Activated CD4-positive, CD25-positive, alpha-beta regulatory T cell treated with anti-CD3 and anti-CD28 coated beads, Interleukin-2, amount 50 U/mL, for 72 hours (primary cell): ENCODE measurements at regions not wholly inside any gene's neighbourhood (a gene's known extent, or its start where the extent isn't known, plus 50 kb on each side); places are given as distances from the start of the nearest gene placed in this dataset.

Source experiments
- DNase-seq: peaks from one replicate; pipeline ENCODE4 v3.0.0; 2021

DNA sequence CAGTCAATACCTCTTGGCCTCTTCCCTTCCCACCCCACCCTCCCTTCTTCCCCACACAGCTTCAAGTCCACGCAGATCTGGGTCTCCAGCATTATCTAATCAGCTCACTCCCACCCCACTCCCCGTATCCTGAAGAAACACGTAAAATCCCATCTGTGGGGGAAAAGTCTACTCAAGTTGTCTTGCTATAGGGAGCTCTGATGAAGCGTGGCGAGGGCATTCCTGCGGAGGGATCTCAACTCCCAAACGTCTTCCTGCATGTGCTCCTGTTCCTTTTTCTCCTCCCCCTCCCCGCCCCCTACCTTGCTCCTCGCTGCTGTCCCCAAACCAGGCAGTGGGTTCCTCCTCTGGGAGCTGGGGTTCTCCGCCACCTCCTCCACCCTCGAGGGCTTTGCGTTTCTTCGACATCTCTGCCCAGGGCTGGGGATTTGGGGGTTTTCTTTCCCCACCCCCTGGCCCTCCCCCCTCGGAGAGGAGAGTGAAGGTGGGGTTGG lies 181.8 kb downstream of the TBXT start:
- DNase-seq, result no peak

- DNase-seq, result no peak
These were observed 182.3 kb downstream of the TBXT start for GRCh38 chr6:165985281-165985805.

DNA sequence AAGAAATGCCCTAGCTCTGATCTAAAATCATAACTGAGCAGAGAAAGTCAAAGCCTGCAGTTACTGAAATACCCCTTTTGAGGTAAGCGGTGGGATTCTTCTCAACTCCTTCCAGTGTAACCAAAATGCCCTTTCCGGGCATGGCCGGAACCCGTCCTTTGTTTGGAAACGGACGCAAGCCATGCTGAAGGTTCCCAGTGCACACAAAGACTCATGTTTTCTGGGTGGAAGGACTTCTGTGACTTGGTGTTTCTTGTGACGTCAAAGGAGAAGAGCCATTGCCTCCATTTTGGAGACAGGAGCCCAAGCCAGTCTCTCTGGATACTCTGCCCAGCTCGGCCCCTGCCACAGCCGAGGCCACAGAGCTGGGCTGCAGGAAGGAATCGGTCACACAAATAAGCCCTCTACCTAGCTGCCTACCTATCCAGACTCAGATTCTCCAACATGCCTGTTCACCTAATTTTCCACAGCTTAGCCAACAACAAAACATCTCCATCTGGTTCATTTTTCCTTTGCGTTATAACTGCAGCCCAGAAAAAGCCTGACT lies 182.8 kb downstream of the TBXT start:
- DNase-seq, result no peak

DNA sequence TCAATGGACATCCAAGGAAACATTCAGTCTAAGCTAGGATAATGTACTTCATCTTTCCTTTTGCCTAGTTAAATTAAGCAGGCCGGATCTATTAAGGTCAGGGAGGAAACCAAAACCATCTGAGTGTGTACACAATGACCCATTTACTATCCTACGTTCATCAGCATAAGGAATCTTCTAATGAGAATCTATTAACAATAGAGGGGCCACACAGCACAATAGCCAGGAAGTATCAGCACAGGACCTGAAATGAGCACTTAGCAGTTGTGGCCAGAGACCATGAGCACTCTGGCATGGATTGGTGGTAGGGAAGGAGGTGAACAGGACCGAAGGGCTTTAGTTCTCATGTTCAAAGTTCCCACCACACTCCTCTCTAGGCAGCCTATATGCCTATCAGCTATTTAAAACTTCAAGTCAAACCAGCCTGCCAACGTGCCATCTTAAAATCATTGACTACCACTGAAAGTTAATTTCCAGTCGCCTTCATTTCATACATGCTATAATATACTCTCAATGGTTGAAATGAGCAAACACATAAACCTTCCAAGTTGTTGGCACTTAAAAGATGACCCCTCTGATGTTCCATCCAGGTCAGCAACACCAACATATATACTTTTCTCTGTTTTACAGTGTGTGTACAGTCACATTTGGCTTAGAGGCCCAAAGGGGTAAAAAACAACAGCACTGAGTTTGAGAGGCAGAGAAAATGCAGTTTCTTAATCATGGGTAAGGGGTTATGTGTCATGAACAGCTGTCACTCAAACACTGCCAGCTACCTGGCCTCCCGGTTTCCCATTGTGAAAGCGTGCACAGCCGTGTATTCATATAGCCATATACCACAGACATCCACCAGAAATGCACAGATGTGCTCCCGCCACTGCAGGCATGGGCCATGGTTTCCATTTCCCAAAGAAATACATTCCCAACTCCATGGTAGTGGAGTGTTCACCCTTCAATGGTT lies 184.3 kb downstream of the TBXT start:
- no peak for DNase-seq

- no peak for DNase-seq
These were observed 189.2 kb downstream of the TBXT start for GRCh38 chr6:165978476-165978875.

DNA sequence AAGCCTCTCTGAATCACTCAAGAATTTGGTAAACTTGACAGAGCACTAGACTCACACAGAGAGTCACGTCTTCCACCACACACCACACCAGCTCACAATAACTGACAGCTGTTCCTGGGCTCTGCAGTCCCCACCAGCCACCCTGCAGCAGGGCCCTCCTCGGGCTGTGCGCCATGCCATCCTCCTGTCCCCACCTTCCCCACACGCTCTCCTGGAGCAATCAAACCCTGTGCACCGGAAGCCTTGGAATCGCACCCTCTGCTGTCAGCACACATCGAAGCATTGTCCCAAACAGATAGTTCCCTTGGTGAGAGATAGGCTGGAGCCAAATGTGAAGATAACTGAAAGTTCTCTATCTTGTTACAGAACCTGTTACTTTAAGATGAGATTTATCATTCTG lies 191.0 kb downstream of the TBXT start:
- no peak for DNase-seq

GRCh38 chr6:165974817-165975216 lies 192.8 kb downstream of the TBXT start:
- no peak for DNase-seq

- no peak for DNase-seq
These were observed 194.2 kb downstream of the TBXT start for GRCh38 chr6:165973473-165973872.

- DNase-seq, result no peak
These were observed 195.4 kb downstream of the TBXT start for GRCh38 chr6:165972139-165972802.

- no peak for DNase-seq
These were observed 196.4 kb downstream of the TBXT start for GRCh38 chr6:165971202-165971601.

GRCh38 chr6:165970001-165970400 lies 197.7 kb downstream of the TBXT start:
- no peak for DNase-seq

DNA sequence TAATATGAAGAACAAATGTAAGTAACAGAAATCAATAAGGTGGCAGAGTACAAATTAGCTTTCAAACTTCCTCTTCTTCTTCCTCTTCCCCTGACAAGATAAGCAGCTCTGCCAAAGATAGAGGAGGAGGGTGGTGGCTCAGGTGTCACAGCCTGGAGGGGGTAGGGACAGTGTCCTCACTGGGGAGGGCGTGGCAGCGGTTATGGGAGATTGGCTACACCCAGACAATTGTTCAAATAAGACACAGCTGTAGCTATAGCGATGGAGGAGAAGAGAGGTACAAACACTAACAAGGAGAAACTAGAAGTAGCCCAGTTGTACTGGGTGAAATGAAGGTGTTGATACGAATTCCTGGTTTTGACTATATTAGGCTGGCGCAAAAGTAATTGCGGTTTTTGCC lies 198.5 kb downstream of the TBXT start:
- DNase-seq, result no peak

GRCh38 chr6:165968408-165968807 lies 199.2 kb downstream of the TBXT start:
- no peak for DNase-seq

DNA sequence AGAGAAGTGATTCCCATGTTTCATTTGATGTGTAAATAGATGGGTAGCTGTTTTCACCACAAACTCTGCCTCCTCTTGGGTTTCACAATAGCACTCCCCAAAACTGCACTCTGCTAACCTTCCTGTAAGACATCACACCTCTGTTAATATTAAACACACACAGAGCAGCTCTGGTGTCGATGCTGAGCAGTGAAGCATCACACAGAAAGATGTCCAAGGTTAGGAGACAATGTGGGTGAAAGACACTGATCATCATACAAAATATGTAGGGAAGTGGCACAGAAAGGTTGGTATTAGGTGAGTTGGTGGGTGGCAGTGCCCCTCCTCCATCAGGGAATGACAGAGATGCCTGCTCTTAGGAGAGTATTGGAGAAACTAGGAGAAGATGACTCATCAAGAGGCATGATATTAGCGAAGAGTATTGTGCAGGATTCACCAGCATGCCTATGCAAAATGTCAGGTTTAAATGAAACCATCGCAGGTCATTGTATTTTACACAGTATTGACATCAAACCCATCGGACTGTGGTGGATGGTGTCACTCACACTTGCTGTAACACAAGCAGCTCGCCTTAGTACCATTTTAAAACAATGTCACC lies 199.7 kb downstream of the TBXT start:
- DNase-seq, result no peak

GRCh38 chr6:165963750-165964149 lies 203.9 kb downstream of the TBXT start:
- DNase-seq, result no peak

GRCh38 chr6:165962366-165962765 lies 205.3 kb downstream of the TBXT start:
- DNase-seq, result no peak

GRCh38 chr6:165961233-165961632 lies 206.4 kb downstream of the TBXT start:
- no peak for DNase-seq

DNA sequence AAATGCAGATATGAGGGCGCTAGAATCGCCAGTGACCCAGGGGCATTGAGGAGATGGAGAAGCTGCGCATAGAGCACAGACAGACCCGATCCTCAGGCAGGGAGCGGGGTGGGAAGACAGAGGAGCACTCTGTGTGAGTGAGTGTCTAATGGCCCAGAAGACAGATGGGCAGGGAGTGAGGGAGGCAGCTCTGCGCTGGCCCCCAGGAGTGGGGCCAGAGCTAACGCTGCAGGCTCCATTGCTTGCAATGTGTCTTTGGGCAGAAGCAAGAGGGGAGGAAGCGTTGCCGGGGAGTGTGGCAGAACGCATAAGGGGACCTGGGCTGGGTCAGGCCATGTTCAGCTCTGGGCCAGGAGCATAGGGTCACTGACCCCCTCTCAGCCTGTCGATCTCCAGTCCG lies 207.0 kb downstream of the TBXT start:
- no peak for DNase-seq

GRCh38 chr6:165959627-165960026 lies 208.0 kb downstream of the TBXT start:
- no peak for DNase-seq

- DNase-seq, result no peak
These were observed 210.8 kb downstream of the TBXT start for GRCh38 chr6:165956874-165957273.

- DNase-seq, result no peak
These were observed 215.1 kb downstream of the TBXT start for GRCh38 chr6:165952514-165952913.

DNA sequence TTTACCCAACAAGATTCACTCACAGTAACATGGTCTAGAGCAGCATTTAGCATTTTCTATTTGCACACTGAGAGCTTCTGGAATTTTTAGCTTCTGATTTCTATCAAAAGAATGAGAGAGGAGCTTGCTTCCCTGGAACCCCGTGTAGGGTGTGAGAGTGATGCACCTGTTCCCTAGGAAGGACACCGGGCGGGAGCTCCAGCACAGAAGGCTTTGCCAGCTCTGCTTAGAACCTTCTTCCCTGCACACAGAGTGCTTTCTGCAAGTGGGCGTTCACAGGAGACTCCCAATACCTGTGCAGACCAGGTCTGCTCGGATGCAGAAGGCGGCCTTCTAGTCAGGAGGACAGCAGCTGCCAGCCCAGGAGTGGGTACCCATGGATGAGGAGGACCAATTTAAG lies 217.3 kb downstream of the TBXT start:
- DNase-seq, result no peak

- no peak for DNase-seq
These were observed 218.3 kb downstream of the TBXT start for GRCh38 chr6:165949324-165949723.
